ENCODE measurements at regions not wholly inside any gene's neighbourhood (a gene's known extent, or its start where the extent isn't known, plus 50 kb on each side); places are given as distances from the start of the nearest gene placed in this dataset.

DNA sequence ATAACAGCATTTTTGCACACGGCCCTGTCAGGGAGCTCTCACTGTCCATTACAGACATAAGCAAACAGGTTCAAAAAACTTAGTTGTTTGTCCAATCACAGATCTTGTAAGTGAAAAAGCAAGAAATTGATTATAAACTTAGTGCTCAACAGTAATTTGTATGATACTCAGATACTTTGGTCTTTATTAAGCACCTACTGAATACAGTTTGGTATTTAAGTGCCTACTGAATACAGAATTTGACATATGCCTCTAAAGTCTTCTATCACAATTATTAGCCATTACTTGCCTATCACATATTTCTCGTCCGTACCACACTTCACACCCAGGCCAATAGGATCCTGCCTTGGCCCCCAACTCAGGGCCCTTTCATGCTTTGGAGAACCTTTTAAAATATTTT lies 283.1 kb downstream of the SUCLG1 start:
- TF ChIP-seq CBX8 (IDR thresholded peaks at IDR 0.05) (no peak), CTCF (IDR thresholded peaks at IDR 0.05) (no peak), CHD2 (IDR thresholded peaks at IDR 0.05; ENCODE audit: low read length, partially characterized antibody) (no peak), RAD21 (conservative IDR thresholded peaks at IDR 0.05 in 1 of 2, IDR thresholded peaks at IDR 0.05 in 1 of 2) (no peak), ZSCAN20 (CRISPR knock-in tag; IDR thresholded peaks at IDR 0.05) (no peak), ZFP36 (IDR thresholded peaks at IDR 0.05; ENCODE audit: borderline replicate concordance, partially characterized antibody) (no peak), RFX5 (IDR thresholded peaks at IDR 0.05) (no peak), CBX2 (IDR thresholded peaks at IDR 0.05; ENCODE audit: borderline replicate concordance, low read depth) (no peak)
- TF ChIP-seq, protein P1, sequence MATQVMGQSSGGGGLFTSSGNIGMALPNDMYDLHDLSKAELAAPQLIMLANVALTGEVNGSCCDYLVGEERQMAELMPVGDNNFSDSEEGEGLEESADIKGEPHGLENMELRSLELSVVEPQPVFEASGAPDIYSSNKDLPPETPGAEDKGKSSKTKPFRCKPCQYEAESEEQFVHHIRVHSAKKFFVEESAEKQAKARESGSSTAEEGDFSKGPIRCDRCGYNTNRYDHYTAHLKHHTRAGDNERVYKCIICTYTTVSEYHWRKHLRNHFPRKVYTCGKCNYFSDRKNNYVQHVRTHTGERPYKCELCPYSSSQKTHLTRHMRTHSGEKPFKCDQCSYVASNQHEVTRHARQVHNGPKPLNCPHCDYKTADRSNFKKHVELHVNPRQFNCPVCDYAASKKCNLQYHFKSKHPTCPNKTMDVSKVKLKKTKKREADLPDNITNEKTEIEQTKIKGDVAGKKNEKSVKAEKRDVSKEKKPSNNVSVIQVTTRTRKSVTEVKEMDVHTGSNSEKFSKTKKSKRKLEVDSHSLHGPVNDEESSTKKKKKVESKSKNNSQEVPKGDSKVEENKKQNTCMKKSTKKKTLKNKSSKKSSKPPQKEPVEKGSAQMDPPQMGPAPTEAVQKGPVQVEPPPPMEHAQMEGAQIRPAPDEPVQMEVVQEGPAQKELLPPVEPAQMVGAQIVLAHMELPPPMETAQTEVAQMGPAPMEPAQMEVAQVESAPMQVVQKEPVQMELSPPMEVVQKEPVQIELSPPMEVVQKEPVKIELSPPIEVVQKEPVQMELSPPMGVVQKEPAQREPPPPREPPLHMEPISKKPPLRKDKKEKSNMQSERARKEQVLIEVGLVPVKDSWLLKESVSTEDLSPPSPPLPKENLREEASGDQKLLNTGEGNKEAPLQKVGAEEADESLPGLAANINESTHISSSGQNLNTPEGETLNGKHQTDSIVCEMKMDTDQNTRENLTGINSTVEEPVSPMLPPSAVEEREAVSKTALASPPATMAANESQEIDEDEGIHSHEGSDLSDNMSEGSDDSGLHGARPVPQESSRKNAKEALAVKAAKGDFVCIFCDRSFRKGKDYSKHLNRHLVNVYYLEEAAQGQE (IDR thresholded peaks at IDR 0.05): no peak
